HG03571 (cell line): ENCODE measurements at regions not wholly inside any gene's neighbourhood (a gene's known extent, or its start where the extent isn't known, plus 50 kb on each side); places are given as distances from the start of the nearest gene placed in this dataset.

Experiments
- ATAC-seq: cut with Tn5 transposase; IDR thresholded peaks from one replicate; pipeline ENCODE4 v1.9.1; 2021; ENCODE audit not compliant: unreplicated experiment

- no peak for ATAC-seq
Measured at GRCh38 chr11:100635194-100635593, 51.9 kb upstream of the ARHGAP42 start.

GRCh38 chr11:100636536-100636935, 50.6 kb upstream of the ARHGAP42 start:
- no peak for ATAC-seq
